ENCODE measurements at regions not wholly inside any gene's neighbourhood (a gene's known extent, or its start where the extent isn't known, plus 50 kb on each side); places are given as distances from the start of the nearest gene placed in this dataset.

GRCh38 chr3:159936541-159936940 is 52.1 kb upstream of the IL12A start:
- no peak for TF ChIP-seq POLR2A (IDR thresholded peaks at IDR 0.05; ENCODE audit: low read length)
- TF ChIP-seq GATA1 (IDR thresholded peaks at IDR 0.05; ENCODE audit: low read depth, low read length): no peak

Data from erythroblast (primary cell).